HL-60 (cell line): ENCODE measurements at regions not wholly inside any gene's neighbourhood (a gene's known extent, or its start where the extent isn't known, plus 50 kb on each side); places are given as distances from the start of the nearest gene placed in this dataset.
"Not testable (repeated sequence)": the region's sequence is repeated elsewhere in the genome, so short reads cannot be mapped to it uniquely, and the experiment has no call there.

Experiments
- DNase-seq, 2 experiments: peaks; one replicate each; pipeline ENCODE4 v3.0.0-alpha.2; 2010 to 2020; ENCODE audit warnings: low read depth in 1 of 2, low spot score in 1 of 2
- H3K27ac ChIP-seq: fragments of 250-450 bp; sonication (Bioruptor Pico); replicated peaks from 2 replicates; pipeline ENCODE4 v1.5.1; 2020; ENCODE audit warnings: mild to moderate bottlenecking, moderate library complexity
- H3K27me3 ChIP-seq: fragments of 250-450 bp; sonication (Bioruptor Pico); 2 replicates; pipeline ENCODE4 v1.5.1; 2021; ENCODE audit warnings: mild to moderate bottlenecking, moderate library complexity; ENCODE audit not compliant: insufficient read depth, poor library complexity, severe bottlenecking
- H3K4me3 ChIP-seq: replicated peaks from 2 replicates; pipeline ENCODE4 v1.5.1; 2011; ENCODE audit warnings: mild to moderate bottlenecking, control low read depth, low read length; ENCODE audit not compliant: insufficient read depth
- GABPA ChIP-seq: IDR thresholded peaks from 2 replicates; pipeline ENCODE4 v1.6.1; 2012; ENCODE audit warnings: low read depth
- POLR2AphosphoS5 ChIP-seq: IDR thresholded peaks from 2 replicates; pipeline ENCODE4 v1.6.1; 2012; ENCODE audit warnings: low read depth
- SPI1 ChIP-seq: IDR thresholded peaks from 2 replicates; pipeline ENCODE4 v1.6.1; 2012; ENCODE audit warnings: low read depth, mild to moderate bottlenecking, borderline replicate concordance
- TF ChIP-seq, protein P1 (sequence below): IDR thresholded peaks from one replicate; pipeline ENCODE4 v1.5.1; 2011; ENCODE audit warnings: low read length, control low read depth, inconsistent platforms; ENCODE audit not compliant: insufficient read depth
- TF ChIP-seq, protein P2 (sequence below): IDR thresholded peaks from 2 replicates; pipeline ENCODE4 v1.6.1; 2012; ENCODE audit warnings: low read depth; ENCODE audit not compliant: insufficient replicate concordance

DNA sequence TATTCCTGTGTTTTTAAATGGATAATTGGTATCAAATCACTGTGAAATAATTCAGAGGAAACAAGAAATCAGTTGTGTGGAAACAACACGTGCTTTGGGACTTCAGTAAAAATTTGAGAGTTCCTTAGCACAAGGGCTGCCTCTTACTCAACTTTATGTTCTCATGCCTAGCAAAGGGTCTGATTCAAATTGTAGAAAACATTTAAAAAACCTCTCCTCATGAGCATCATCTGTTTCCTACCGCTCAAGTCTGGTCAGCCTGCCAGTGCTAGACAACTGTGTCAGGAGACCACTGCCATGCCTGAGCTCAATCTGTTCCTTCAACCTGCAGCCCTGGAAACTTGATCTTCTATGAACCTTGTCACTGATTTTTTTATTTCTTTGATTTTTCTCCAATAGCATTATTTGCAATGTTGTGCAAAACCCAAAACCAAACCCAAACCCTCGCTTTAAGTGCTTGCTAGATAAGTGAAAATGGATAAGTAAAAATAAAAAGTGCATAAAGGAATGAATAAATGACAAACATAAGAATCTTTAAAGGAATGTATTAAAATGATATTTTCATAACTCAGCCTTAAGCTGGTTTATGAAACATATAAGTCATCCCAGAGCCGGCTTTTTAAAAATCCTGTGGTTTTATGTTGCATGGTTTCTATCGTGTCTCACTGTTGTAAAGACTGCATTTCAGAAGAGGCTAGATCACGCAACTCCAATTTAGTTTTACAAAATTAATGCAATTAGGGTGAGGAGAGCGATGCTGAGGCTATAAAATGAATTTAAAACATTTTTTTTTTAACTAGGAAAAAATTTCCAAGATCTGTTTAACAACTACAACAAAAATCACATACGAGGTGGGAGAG lies 361.2 kb upstream of the PDE3A start:
- TF ChIP-seq, protein P1, sequence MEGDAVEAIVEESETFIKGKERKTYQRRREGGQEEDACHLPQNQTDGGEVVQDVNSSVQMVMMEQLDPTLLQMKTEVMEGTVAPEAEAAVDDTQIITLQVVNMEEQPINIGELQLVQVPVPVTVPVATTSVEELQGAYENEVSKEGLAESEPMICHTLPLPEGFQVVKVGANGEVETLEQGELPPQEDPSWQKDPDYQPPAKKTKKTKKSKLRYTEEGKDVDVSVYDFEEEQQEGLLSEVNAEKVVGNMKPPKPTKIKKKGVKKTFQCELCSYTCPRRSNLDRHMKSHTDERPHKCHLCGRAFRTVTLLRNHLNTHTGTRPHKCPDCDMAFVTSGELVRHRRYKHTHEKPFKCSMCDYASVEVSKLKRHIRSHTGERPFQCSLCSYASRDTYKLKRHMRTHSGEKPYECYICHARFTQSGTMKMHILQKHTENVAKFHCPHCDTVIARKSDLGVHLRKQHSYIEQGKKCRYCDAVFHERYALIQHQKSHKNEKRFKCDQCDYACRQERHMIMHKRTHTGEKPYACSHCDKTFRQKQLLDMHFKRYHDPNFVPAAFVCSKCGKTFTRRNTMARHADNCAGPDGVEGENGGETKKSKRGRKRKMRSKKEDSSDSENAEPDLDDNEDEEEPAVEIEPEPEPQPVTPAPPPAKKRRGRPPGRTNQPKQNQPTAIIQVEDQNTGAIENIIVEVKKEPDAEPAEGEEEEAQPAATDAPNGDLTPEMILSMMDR = no peak
- no peak for TF ChIP-seq GABPA
- TF ChIP-seq, protein P2, sequence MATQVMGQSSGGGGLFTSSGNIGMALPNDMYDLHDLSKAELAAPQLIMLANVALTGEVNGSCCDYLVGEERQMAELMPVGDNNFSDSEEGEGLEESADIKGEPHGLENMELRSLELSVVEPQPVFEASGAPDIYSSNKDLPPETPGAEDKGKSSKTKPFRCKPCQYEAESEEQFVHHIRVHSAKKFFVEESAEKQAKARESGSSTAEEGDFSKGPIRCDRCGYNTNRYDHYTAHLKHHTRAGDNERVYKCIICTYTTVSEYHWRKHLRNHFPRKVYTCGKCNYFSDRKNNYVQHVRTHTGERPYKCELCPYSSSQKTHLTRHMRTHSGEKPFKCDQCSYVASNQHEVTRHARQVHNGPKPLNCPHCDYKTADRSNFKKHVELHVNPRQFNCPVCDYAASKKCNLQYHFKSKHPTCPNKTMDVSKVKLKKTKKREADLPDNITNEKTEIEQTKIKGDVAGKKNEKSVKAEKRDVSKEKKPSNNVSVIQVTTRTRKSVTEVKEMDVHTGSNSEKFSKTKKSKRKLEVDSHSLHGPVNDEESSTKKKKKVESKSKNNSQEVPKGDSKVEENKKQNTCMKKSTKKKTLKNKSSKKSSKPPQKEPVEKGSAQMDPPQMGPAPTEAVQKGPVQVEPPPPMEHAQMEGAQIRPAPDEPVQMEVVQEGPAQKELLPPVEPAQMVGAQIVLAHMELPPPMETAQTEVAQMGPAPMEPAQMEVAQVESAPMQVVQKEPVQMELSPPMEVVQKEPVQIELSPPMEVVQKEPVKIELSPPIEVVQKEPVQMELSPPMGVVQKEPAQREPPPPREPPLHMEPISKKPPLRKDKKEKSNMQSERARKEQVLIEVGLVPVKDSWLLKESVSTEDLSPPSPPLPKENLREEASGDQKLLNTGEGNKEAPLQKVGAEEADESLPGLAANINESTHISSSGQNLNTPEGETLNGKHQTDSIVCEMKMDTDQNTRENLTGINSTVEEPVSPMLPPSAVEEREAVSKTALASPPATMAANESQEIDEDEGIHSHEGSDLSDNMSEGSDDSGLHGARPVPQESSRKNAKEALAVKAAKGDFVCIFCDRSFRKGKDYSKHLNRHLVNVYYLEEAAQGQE = no peak
- no peak for TF ChIP-seq SPI1
- TF ChIP-seq POLR2AphosphoS5 = no peak
- no peak for DNase-seq
- H3K27me3 ChIP-seq = no peaks in the 10 kb centered on the region
- no peak overlapping the region for H3K4me3 ChIP-seq
- H3K27ac ChIP-seq = no peak overlapping the region

DNA sequence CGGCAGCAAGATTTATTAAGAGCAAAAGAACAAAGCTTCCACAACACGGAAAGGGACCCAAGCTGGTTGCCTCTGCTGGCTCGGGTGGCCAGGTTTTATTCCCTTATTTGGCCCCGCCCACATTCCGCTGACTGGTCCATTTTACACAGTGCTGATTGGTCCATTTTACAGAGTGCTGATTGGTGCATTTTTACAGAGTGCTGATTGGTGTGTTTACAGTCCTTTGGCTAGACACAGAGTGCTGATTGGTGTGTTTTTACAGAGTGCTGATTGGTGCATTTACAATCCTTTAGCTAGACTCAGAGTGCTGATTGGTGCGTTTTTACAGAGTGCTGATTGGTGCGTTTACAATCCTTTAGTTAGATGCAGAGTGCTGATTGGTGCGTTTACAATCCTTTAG lies 358.4 kb upstream of the PDE3A start:
- not testable (repeated sequence) for H3K27ac ChIP-seq, DNase-seq

DNA sequence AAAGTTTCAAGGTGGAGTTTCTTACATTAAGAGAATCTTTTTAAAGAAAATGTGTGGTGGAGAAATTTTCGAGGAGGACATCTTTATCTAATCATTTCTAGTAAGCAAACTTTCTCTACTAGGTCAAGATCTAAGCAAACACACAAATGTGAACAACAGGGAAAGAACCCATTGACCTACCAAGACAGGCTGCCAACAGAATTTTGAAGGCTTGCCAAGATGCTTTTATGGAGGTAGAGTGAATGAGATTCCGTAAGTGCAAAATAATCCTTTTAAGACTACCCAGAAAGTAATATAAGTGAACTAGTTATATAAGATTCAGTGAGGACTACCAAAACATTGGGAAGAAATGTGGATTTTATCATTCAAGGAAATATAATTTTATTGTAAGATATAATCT lies 357.1 kb upstream of the PDE3A start:
- Histone ChIP-seq H3K4me3 (no peak overlapping the region), H3K27me3 (no peaks in the 10 kb centered on the region), H3K27ac (no peak overlapping the region)
- no peak for DNase-seq
- no peak for TF ChIP-seq GABPA
- TF ChIP-seq, protein P1 = no peak
- TF ChIP-seq, protein P2 = no peak
- no peak for TF ChIP-seq POLR2AphosphoS5
- TF ChIP-seq SPI1 = no peak

More for the DNA sequence above, 358.4 kb upstream of the PDE3A start:
- not testable (repeated sequence) for H3K27me3 ChIP-seq, H3K4me3 ChIP-seq

DNA sequence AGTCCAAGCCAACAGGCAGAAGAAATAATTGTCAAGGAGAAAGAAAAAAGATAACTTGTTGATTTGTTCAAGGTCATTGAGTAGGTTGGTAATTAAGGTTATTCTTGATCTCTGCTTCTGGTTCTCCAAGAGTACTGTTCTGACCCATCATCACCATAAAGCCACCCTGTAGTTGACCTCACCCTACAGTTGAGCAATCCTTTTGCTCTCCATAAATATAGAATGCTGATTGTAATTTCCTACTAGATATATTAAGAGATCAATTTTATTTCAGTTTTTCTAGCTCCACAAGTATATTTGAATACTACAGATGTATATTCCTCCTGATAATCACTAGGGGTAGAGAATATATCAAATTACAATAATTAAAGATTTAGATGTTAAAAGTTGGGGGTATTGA lies 350.5 kb upstream of the PDE3A start:
- H3K27me3 ChIP-seq = no peaks in the 10 kb centered on the region
- H3K4me3 ChIP-seq = no peak overlapping the region
- TF ChIP-seq POLR2AphosphoS5 (no peak), SPI1 (no peak), GABPA (no peak)
- TF ChIP-seq, protein P1 = no peak
- TF ChIP-seq, protein P2 = no peak
- H3K27ac ChIP-seq = no peak overlapping the region
- no peak for DNase-seq
